GM19023 (cell line): ENCODE measurements at regions not wholly inside any gene's neighbourhood (a gene's known extent, or its start where the extent isn't known, plus 50 kb on each side); places are given as distances from the start of the nearest gene placed in this dataset.

ENCODE experiments used
- ATAC-seq: cut with Tn5 transposase; IDR thresholded peaks from one replicate; pipeline ENCODE4 v1.9.1; 2021; ENCODE audit warnings: mild to moderate bottlenecking, moderate library complexity; ENCODE audit not compliant: unreplicated experiment

- no peak for ATAC-seq
Measured at GRCh38 chr9:118362596-118362995, 658.4 kb downstream of the TLR4 start.

- no peak for ATAC-seq
Measured at GRCh38 chr9:118364266-118365106, 660.3 kb downstream of the TLR4 start.

- ATAC-seq, result no peak
Measured at GRCh38 chr9:118366228-118366627, 662.0 kb downstream of the TLR4 start.

- no peak for ATAC-seq
Measured at GRCh38 chr9:118367383-118367782, 663.2 kb downstream of the TLR4 start.

- ATAC-seq, result no peak
Measured at GRCh38 chr9:118384531-118385100, 680.4 kb downstream of the TLR4 start.

- ATAC-seq, result peak; percentile 47
Measured at GRCh38 chr9:118395415-118395814, 691.2 kb downstream of the TLR4 start.

- ATAC-seq, result no peak
Measured at GRCh38 chr9:118401546-118401945, 697.3 kb downstream of the TLR4 start.

- ATAC-seq, result no peak
Measured at GRCh38 chr9:118414676-118415075, 710.5 kb downstream of the TLR4 start.

GRCh38 chr9:118418887-118419565 lies 714.8 kb downstream of the TLR4 start:
- ATAC-seq, result no peak

- no peak for ATAC-seq
Measured at GRCh38 chr9:118419676-118420075, 715.5 kb downstream of the TLR4 start.

GRCh38 chr9:118422508-118422907 lies 718.3 kb downstream of the TLR4 start:
- no peak for ATAC-seq

- no peak for ATAC-seq
Measured at GRCh38 chr9:118423021-118423420, 718.8 kb downstream of the TLR4 start.

GRCh38 chr9:118423721-118424120 lies 719.5 kb downstream of the TLR4 start:
- ATAC-seq, result no peak

- ATAC-seq, result no peak
Measured at GRCh38 chr9:118426772-118427171, 722.6 kb downstream of the TLR4 start.

GRCh38 chr9:118438810-118439209 lies 734.6 kb downstream of the TLR4 start:
- ATAC-seq, result no peak

GRCh38 chr9:118439441-118439840 lies 735.2 kb downstream of the TLR4 start:
- ATAC-seq, result no peak

GRCh38 chr9:118444403-118444802 lies 740.2 kb downstream of the TLR4 start:
- no peak for ATAC-seq

- ATAC-seq, result no peak
Measured at GRCh38 chr9:118446943-118447639, 742.9 kb downstream of the TLR4 start.

- ATAC-seq, result no peak
Measured at GRCh38 chr9:118449554-118449953, 745.4 kb downstream of the TLR4 start.

- ATAC-seq, result no peak
Measured at GRCh38 chr9:118455259-118455658, 751.1 kb downstream of the TLR4 start.

GRCh38 chr9:118455788-118456187 lies 751.6 kb downstream of the TLR4 start:
- no peak for ATAC-seq
